GM10266 (cell line): ENCODE measurements at regions not wholly inside any gene's neighbourhood (a gene's known extent, or its start where the extent isn't known, plus 50 kb on each side); places are given as distances from the start of the nearest gene placed in this dataset.

ENCODE experiments used
- DNase-seq: peaks from one replicate; pipeline ENCODE4 v3.0.0; 2012; ENCODE audit errors: extremely low spot score
- CTCF ChIP-seq: IDR thresholded peaks from 2 replicates; pipeline ENCODE4 v1.5.1; 2012; ENCODE audit warnings: mild to moderate bottlenecking, low read depth; ENCODE audit not compliant: control insufficient read depth, insufficient read depth; ENCODE audit errors: missing control alignments

- no peak for TF ChIP-seq CTCF
Observed at GRCh38 chr5:82622711-82623514, 344.8 kb upstream of the RPS23 start.

GRCh38 chr5:82622205-82622604, 344.1 kb upstream of the RPS23 start:
- no peak for TF ChIP-seq CTCF
- DNase-seq: no peak

More at GRCh38 chr5:82622711-82623514, 344.8 kb upstream of the RPS23 start:
- DNase-seq: no peak

GRCh38 chr5:82620957-82621600, 342.9 kb upstream of the RPS23 start:
- DNase-seq: no peak
- TF ChIP-seq CTCF: no peak

GRCh38 chr5:82619097-82619496, 340.9 kb upstream of the RPS23 start:
- TF ChIP-seq CTCF: no peak
- DNase-seq: no peak

- no peak for DNase-seq
- no peak for TF ChIP-seq CTCF
Observed at GRCh38 chr5:82614706-82615105, 336.6 kb upstream of the RPS23 start.

GRCh38 chr5:82613891-82614290, 335.7 kb upstream of the RPS23 start:
- DNase-seq: no peak
- TF ChIP-seq CTCF: no peak

GRCh38 chr5:82610686-82611085, 332.5 kb upstream of the RPS23 start:
- TF ChIP-seq CTCF: no peak
- no peak for DNase-seq
